Fibroblast of lung (primary cell): ENCODE measurements at regions not wholly inside any gene's neighbourhood (a gene's known extent, or its start where the extent isn't known, plus 50 kb on each side); places are given as distances from the start of the nearest gene placed in this dataset.

Source experiments
- EZH2 ChIP-seq: IDR thresholded peaks from 2 replicates; pipeline ENCODE4 v1.5.1; 2012; ENCODE audit warnings: low read length, control low read depth, mild to moderate bottlenecking; ENCODE audit errors: missing control alignments
- TF ChIP-seq, protein P1 (sequence below), 2 donors: IDR thresholded peaks in 1 of 2; conservative IDR thresholded peaks in 1 of 2; 1 replicate in 1 of 2; 2 replicates in 1 of 2; pipeline ENCODE4 v1.5.1; 2011 to 2012; ENCODE audit warnings: low read length in 2 of 2, control low read depth in 1 of 2, inconsistent platforms in 1 of 2, low read depth in 1 of 2, mild to moderate bottlenecking in 1 of 2

DNA sequence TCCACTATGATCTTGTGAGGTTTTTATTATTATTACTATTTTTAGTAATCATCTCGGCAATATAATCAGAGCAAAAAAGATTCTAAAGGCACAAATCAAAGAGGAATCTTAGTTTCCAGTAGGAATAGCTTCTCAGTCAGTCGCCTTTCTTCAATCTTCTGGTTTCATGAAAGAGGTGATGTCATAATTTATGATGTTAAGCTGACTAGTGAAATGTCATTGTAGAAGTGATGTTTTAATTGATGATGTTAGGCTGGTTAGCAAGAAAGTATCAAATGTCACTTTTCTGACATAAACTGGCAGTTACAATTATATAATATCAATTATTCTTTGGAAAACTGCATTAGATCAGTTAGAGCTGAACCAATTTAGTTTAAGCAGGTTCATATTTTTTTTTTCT is 476.7 kb upstream of the ETAA1 start:
- TF ChIP-seq, protein P1, sequence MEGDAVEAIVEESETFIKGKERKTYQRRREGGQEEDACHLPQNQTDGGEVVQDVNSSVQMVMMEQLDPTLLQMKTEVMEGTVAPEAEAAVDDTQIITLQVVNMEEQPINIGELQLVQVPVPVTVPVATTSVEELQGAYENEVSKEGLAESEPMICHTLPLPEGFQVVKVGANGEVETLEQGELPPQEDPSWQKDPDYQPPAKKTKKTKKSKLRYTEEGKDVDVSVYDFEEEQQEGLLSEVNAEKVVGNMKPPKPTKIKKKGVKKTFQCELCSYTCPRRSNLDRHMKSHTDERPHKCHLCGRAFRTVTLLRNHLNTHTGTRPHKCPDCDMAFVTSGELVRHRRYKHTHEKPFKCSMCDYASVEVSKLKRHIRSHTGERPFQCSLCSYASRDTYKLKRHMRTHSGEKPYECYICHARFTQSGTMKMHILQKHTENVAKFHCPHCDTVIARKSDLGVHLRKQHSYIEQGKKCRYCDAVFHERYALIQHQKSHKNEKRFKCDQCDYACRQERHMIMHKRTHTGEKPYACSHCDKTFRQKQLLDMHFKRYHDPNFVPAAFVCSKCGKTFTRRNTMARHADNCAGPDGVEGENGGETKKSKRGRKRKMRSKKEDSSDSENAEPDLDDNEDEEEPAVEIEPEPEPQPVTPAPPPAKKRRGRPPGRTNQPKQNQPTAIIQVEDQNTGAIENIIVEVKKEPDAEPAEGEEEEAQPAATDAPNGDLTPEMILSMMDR (conservative IDR thresholded peaks at IDR 0.05 in 1 of 2, IDR thresholded peaks at IDR 0.05 in 1 of 2; ENCODE audit: low read depth in 1 of 2, low read length in 2 of 2) = no peak
- no peak for TF ChIP-seq EZH2
